Hepatocyte (in vitro differentiated cells): ENCODE measurements at regions not wholly inside any gene's neighbourhood (a gene's known extent, or its start where the extent isn't known, plus 50 kb on each side); places are given as distances from the start of the nearest gene placed in this dataset.

ENCODE experiments used
- DNase-seq: peaks from one replicate; pipeline ENCODE4 v3.0.0-alpha.2; 2016; ENCODE audit warnings: low spot score
- H2AFZ ChIP-seq: fragments of 200-600 bp; sonication (generic); 2 replicates; pipeline ENCODE4 v1.6.0; 2016; ENCODE audit warnings: antibody characterized with exemption, mild to moderate bottlenecking
- H3K27ac ChIP-seq: fragments of 200-600 bp; sonication (generic); 2 replicates; pipeline ENCODE4 v1.5.1; 2016; ENCODE audit warnings: mild to moderate bottlenecking
- H3K27me3 ChIP-seq: fragments of 200-600 bp; sonication (generic); 2 replicates; pipeline ENCODE4 v1.6.1; 2016
- H3K36me3 ChIP-seq: fragments of 200-600 bp; sonication (generic); replicated peaks from 2 replicates; pipeline ENCODE4 v1.5.1; 2016; ENCODE audit warnings: low read depth; ENCODE audit not compliant: insufficient read depth
- H3K4me1 ChIP-seq: fragments of 200-600 bp; sonication (generic); 2 replicates; pipeline ENCODE4 v1.5.1; 2016; ENCODE audit warnings: mild to moderate bottlenecking, moderate library complexity; ENCODE audit not compliant: insufficient read depth
- H3K4me2 ChIP-seq: fragments of 200-600 bp; sonication (generic); 2 replicates; pipeline ENCODE4 v1.6.0; 2016
- H3K4me3 ChIP-seq: fragments of 200-600 bp; sonication (generic); 2 replicates; pipeline ENCODE4 v1.5.1; 2016; ENCODE audit warnings: mild to moderate bottlenecking
- H3K79me2 ChIP-seq: fragments of 200-600 bp; sonication (generic); 2 replicates; pipeline ENCODE4 v1.6.0; 2017; ENCODE audit warnings: mild to moderate bottlenecking
- H3K9me2 ChIP-seq: fragments of 200-600 bp; sonication (generic); replicated peaks from 2 replicates; pipeline ENCODE4 v1.6.0; 2017; ENCODE audit warnings: mild to moderate bottlenecking; ENCODE audit not compliant: insufficient read depth
- H3K9me3 ChIP-seq: fragments of 200-600 bp; sonication (generic); 2 replicates; pipeline ENCODE4 v1.5.1; 2016; ENCODE audit warnings: low read depth, mild to moderate bottlenecking
- H4K20me1 ChIP-seq: fragments of 200-600 bp; sonication (generic); 2 replicates; pipeline ENCODE4 v1.6.0; 2016; ENCODE audit warnings: mild to moderate bottlenecking; ENCODE audit not compliant: insufficient read depth, poor library complexity, severe bottlenecking
- CTCF ChIP-seq: fragments of 200-600 bp; sonication (generic); IDR thresholded peaks from 2 replicates; pipeline ENCODE4 v1.5.1; 2016; ENCODE audit warnings: antibody characterized with exemption, mild to moderate bottlenecking; ENCODE audit not compliant: poor library complexity
- EZH2 ChIP-seq: fragments of 200-600 bp; sonication (generic); IDR thresholded peaks from 2 replicates; pipeline ENCODE4 v1.6.1; 2016; ENCODE audit warnings: antibody characterized with exemption, mild to moderate bottlenecking, borderline replicate concordance
- EZH2phosphoT487 ChIP-seq: fragments of 200-600 bp; sonication (generic); IDR thresholded peaks from one replicate; pipeline ENCODE4 v1.6.1; 2018; ENCODE audit warnings: antibody characterized with exemption, mild to moderate bottlenecking, low read depth, moderate library complexity; ENCODE audit not compliant: unreplicated experiment, severe bottlenecking
- WGBS: methylation state at CpG from one replicate; pipeline ENCODE4 v1.1.6; 2016; ENCODE audit warnings: low lambda C conversion rate; ENCODE audit errors: missing lambda C conversion rate; 5-methylcytosine and 5-hydroxymethylcytosine counted together

GRCh38 chr18:43398601-43399000 lies 121.3 kb upstream of the SYT4 start:
- Histone ChIP-seq H3K79me2 (no peaks in the 10 kb centered on the region), H3K27me3 (no peaks in the 10 kb centered on the region), H3K27ac (no peak overlapping the region), H2AFZ (no peak overlapping the region), H3K36me3 (no peaks in the 10 kb centered on the region), H3K4me2 (no peak overlapping the region), H3K9me2 (no peaks in the 10 kb centered on the region), H3K9me3 (no peaks in the 10 kb centered on the region), H4K20me1 (no peaks in the 10 kb centered on the region), H3K4me3 (no peak overlapping the region), H3K4me1 (no peaks in the 10 kb centered on the region)
- 96% methylated on average over 1 of the region's 1 CpG for WGBS
- TF ChIP-seq EZH2: no peak
- TF ChIP-seq CTCF: no peak
- TF ChIP-seq EZH2phosphoT487: no peak
- DNase-seq: no peak

- 59% methylated on average over 1 of the region's 1 CpG for WGBS
- DNase-seq: peak; percentile 9
- no peak overlapping the region for H2AFZ ChIP-seq
Measured at GRCh38 chr18:43405097-43405496, 127.8 kb upstream of the SYT4 start.

GRCh38 chr18:43414006-43414405 lies 136.7 kb upstream of the SYT4 start:
- no peak for TF ChIP-seq EZH2phosphoT487
- no peak for TF ChIP-seq CTCF
- no peak for TF ChIP-seq EZH2
- WGBS: 32% methylated on average over 6 of the region's 6 CpGs

More at GRCh38 chr18:43405097-43405496, 127.8 kb upstream of the SYT4 start:
- no peaks in the 10 kb centered on the region for H3K27me3 ChIP-seq
- no peak overlapping the region for H3K4me2 ChIP-seq
- no peak overlapping the region for H3K27ac ChIP-seq
- no peaks in the 10 kb centered on the region for H4K20me1 ChIP-seq
- H3K36me3 ChIP-seq: no peaks in the 10 kb centered on the region
- H3K9me2 ChIP-seq: no peaks in the 10 kb centered on the region
- no peaks in the 10 kb centered on the region for H3K4me1 ChIP-seq
- H3K9me3 ChIP-seq: no peaks in the 10 kb centered on the region
- H3K79me2 ChIP-seq: no peaks in the 10 kb centered on the region
- H3K4me3 ChIP-seq: no peak overlapping the region
- TF ChIP-seq EZH2: no peak
- TF ChIP-seq CTCF: no peak
- no peak for TF ChIP-seq EZH2phosphoT487

GRCh38 chr18:43420091-43420490 lies 142.8 kb upstream of the SYT4 start:
- no peak overlapping the region for H3K4me2 ChIP-seq
- H3K9me2 ChIP-seq: no peaks in the 10 kb centered on the region
- no peaks in the 10 kb centered on the region for H3K27me3 ChIP-seq
- DNase-seq: no peak
- H2AFZ ChIP-seq: no peak overlapping the region
- no peaks in the 10 kb centered on the region for H4K20me1 ChIP-seq
- no peak overlapping the region for H3K4me3 ChIP-seq
- no peak for TF ChIP-seq EZH2phosphoT487
- TF ChIP-seq CTCF: no peak
- no peak for TF ChIP-seq EZH2
- no peak overlapping the region for H3K27ac ChIP-seq
- no peaks in the 10 kb centered on the region for H3K9me3 ChIP-seq
- H3K36me3 ChIP-seq: no peaks in the 10 kb centered on the region
- no peaks in the 10 kb centered on the region for H3K79me2 ChIP-seq
- no peaks in the 10 kb centered on the region for H3K4me1 ChIP-seq

More at GRCh38 chr18:43414006-43414405, 136.7 kb upstream of the SYT4 start:
- DNase-seq: no peak
- Histone ChIP-seq H3K9me3 (no peaks in the 10 kb centered on the region), H2AFZ (no peak overlapping the region), H3K9me2 (no peaks in the 10 kb centered on the region), H3K27me3 (no peaks in the 10 kb centered on the region), H3K36me3 (no peaks in the 10 kb centered on the region), H3K27ac (no peak overlapping the region), H3K79me2 (no peaks in the 10 kb centered on the region), H3K4me3 (no peak overlapping the region), H3K4me1 (no peaks in the 10 kb centered on the region), H3K4me2 (no peak overlapping the region), H4K20me1 (no peaks in the 10 kb centered on the region)
